Fibroblast of lung (primary cell): ENCODE measurements at regions not wholly inside any gene's neighbourhood (a gene's known extent, or its start where the extent isn't known, plus 50 kb on each side); places are given as distances from the start of the nearest gene placed in this dataset.

Experiments
- DNase-seq, 2 donors: peaks; one replicate each; pipeline versions ENCODE4 v3.0.0 to v3.0.0-alpha.2; 2010; ENCODE audit warnings: low read depth in 2 of 2
- H2AFZ ChIP-seq: 2 replicates; pipeline ENCODE4 v1.5.1; 2012; ENCODE audit warnings: low read length, control low read depth, inconsistent platforms
- H3K27ac ChIP-seq: 2 replicates; pipeline ENCODE4 v1.5.1; 2011; ENCODE audit warnings: low read length, control low read depth; ENCODE audit not compliant: insufficient read depth
- H3K27me3 ChIP-seq: 2 replicates; pipeline ENCODE4 v1.5.1; 2011; ENCODE audit warnings: mild to moderate bottlenecking, low read length; ENCODE audit not compliant: control insufficient read depth, insufficient read depth
- H3K36me3 ChIP-seq: 2 replicates; pipeline ENCODE4 v1.5.1; 2011; ENCODE audit warnings: low read length; ENCODE audit not compliant: control insufficient read depth, insufficient read depth
- H3K4me1 ChIP-seq: 2 replicates; pipeline ENCODE4 v1.5.1; 2011; ENCODE audit warnings: low read length; ENCODE audit not compliant: control insufficient read depth, insufficient read depth; ENCODE audit errors: extremely low read depth
- H3K4me2 ChIP-seq: 2 replicates; pipeline ENCODE4 v1.5.1; 2011; ENCODE audit warnings: low read length, control low read depth; ENCODE audit not compliant: insufficient read depth; ENCODE audit errors: extremely low read depth
- H3K4me3 ChIP-seq, 4 experiments: fragments of 200-600 bp in 1 of 4; sonication (generic) in 1 of 4; replicated peaks in 1 of 4; 2 replicates each; pipeline ENCODE4 v1.5.1; 2011 to 2016; ENCODE audit warnings: low read length in 4 of 4, low read depth in 3 of 4, mild to moderate bottlenecking in 3 of 4, control low read depth in 2 of 4, inconsistent platforms in 1 of 4, mixed read lengths in 1 of 4; ENCODE audit not compliant: insufficient read depth in 1 of 4; ENCODE audit errors: control extremely low read depth in 1 of 4
- H3K79me2 ChIP-seq: 2 replicates; pipeline ENCODE4 v1.5.1; 2012; ENCODE audit warnings: mild to moderate bottlenecking, low read length, inconsistent platforms; ENCODE audit not compliant: control insufficient read depth, insufficient read depth
- H3K9ac ChIP-seq: 2 replicates; pipeline ENCODE4 v1.5.1; 2011; ENCODE audit warnings: mild to moderate bottlenecking, low read length, control low read depth; ENCODE audit not compliant: insufficient read depth
- H3K9me3 ChIP-seq: 2 replicates; pipeline ENCODE4 v1.5.1; 2012; ENCODE audit warnings: low read depth, low read length; ENCODE audit not compliant: control insufficient read depth, insufficient read depth
- H4K20me1 ChIP-seq: 2 replicates; pipeline ENCODE4 v1.5.1; 2011; ENCODE audit warnings: low read length; ENCODE audit not compliant: control insufficient read depth, insufficient read depth; ENCODE audit errors: extremely low read depth
- EZH2 ChIP-seq: IDR thresholded peaks from 2 replicates; pipeline ENCODE4 v1.5.1; 2012; ENCODE audit warnings: low read length, control low read depth, mild to moderate bottlenecking; ENCODE audit errors: missing control alignments
- TF ChIP-seq, protein P1 (sequence below), 2 donors: IDR thresholded peaks in 1 of 2; conservative IDR thresholded peaks in 1 of 2; 1 replicate in 1 of 2; 2 replicates in 1 of 2; pipeline ENCODE4 v1.5.1; 2011 to 2012; ENCODE audit warnings: low read length in 2 of 2, control low read depth in 1 of 2, inconsistent platforms in 1 of 2, low read depth in 1 of 2, mild to moderate bottlenecking in 1 of 2

DNA sequence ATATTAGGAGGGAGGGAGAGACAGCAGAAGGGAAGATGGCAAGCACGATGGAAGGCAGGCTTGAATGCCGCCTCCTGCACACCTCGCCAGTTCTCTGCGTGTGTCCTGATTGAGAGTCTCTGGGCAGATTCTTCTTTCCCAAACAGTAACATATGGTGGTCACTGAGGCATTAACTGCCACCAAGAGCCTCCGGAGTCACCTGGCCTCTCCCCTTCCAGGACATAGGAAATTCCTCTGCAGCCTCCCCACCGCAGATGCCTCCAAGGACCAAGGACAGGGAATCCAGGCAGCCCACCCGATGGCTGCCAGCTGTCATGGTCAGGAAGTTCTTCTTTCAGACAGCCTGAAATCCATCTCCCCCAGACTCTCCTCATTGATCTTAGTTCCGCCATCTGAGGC, 149.3 kb downstream of the ENGASE start:
- Histone ChIP-seq H3K4me3 (no peak overlapping the region), H3K9ac (no peak overlapping the region), H3K4me1 (no peaks in the 10 kb centered on the region), H3K9me3 (no peaks in the 10 kb centered on the region), H3K79me2 (no peaks in the 10 kb centered on the region), H3K36me3 (no peaks in the 10 kb centered on the region), H3K27me3 (peaks cover 6% of the 10 kb centered on the region), H3K27ac (no peak overlapping the region), H4K20me1 (no peaks in the 10 kb centered on the region), H3K4me2 (no peak overlapping the region), H2AFZ (no peak overlapping the region)
- TF ChIP-seq, protein P1, sequence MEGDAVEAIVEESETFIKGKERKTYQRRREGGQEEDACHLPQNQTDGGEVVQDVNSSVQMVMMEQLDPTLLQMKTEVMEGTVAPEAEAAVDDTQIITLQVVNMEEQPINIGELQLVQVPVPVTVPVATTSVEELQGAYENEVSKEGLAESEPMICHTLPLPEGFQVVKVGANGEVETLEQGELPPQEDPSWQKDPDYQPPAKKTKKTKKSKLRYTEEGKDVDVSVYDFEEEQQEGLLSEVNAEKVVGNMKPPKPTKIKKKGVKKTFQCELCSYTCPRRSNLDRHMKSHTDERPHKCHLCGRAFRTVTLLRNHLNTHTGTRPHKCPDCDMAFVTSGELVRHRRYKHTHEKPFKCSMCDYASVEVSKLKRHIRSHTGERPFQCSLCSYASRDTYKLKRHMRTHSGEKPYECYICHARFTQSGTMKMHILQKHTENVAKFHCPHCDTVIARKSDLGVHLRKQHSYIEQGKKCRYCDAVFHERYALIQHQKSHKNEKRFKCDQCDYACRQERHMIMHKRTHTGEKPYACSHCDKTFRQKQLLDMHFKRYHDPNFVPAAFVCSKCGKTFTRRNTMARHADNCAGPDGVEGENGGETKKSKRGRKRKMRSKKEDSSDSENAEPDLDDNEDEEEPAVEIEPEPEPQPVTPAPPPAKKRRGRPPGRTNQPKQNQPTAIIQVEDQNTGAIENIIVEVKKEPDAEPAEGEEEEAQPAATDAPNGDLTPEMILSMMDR (conservative IDR thresholded peaks at IDR 0.05 in 1 of 2, IDR thresholded peaks at IDR 0.05 in 1 of 2; ENCODE audit: low read depth in 1 of 2, low read length in 2 of 2): no peak
- no peak for TF ChIP-seq EZH2
- no peak for DNase-seq

DNA sequence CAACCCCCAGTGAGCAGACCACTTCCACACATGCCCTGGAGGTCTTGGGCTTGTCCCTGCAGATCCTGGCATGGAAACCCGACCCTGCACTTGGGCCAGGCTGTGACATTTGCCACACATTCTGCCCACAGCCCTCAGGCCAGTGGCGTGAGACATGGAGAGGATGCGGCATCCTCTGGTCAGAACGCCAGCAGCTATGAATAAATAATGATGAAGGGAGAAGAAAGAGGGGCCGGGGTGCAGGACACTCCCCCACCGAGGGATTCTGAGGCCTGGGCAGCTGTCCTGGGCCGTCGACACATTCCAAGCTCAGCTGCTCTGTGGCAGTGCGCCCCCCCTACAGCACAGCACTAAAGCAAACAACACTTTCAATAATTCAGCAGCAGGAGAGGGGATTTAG, 148.8 kb downstream of the ENGASE start:
- no peaks in the 10 kb centered on the region for H3K4me1 ChIP-seq
- no peaks in the 10 kb centered on the region for H3K79me2 ChIP-seq
- H3K36me3 ChIP-seq: no peaks in the 10 kb centered on the region
- H2AFZ ChIP-seq: no peak overlapping the region
- TF ChIP-seq, protein P1 (conservative IDR thresholded peaks at IDR 0.05 in 1 of 2, IDR thresholded peaks at IDR 0.05 in 1 of 2; ENCODE audit: low read depth in 1 of 2, low read length in 2 of 2): no peak
- no peak for TF ChIP-seq EZH2
- H4K20me1 ChIP-seq: no peaks in the 10 kb centered on the region
- DNase-seq: no peak
- H3K9ac ChIP-seq: no peak overlapping the region
- H3K27ac ChIP-seq: no peak overlapping the region
- H3K27me3 ChIP-seq: peaks cover 6% of the 10 kb centered on the region
- H3K4me3 ChIP-seq: no peak overlapping the region
- no peak overlapping the region for H3K4me2 ChIP-seq
- no peaks in the 10 kb centered on the region for H3K9me3 ChIP-seq

DNA sequence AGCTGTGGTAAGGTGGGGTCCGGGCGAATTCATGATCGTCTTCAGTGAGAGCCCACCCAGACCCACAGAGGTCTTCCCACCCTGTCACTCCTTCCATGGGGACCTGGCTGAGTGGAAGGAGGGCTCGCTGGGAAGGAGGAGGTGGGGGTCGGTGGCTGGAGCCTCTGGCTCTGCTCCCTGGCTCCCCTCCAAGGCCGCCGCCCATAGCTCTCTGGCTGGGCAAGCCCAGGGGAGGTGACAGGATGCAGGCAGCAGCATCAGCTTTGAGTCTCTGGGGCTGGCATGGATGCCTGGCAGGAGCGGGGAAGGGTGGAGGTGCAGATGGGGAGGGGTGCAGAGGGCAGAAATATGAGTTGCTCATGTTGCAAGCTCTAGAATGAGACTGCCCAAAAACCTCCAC, 147.0 kb downstream of the ENGASE start:
- no peak for DNase-seq
- Histone ChIP-seq H4K20me1 (no peaks in the 10 kb centered on the region), H3K27me3 (peaks cover 6% of the 10 kb centered on the region)

More for the DNA sequence above, 147.0 kb downstream of the ENGASE start:
- no peaks in the 10 kb centered on the region for H3K4me1 ChIP-seq
- no peaks in the 10 kb centered on the region for H3K79me2 ChIP-seq
- no peak overlapping the region for H3K4me2 ChIP-seq
- no peak overlapping the region for H2AFZ ChIP-seq
- no peaks in the 10 kb centered on the region for H3K36me3 ChIP-seq
- no peak overlapping the region for H3K4me3 ChIP-seq
- no peaks in the 10 kb centered on the region for H3K9me3 ChIP-seq
- TF ChIP-seq, protein P1 (conservative IDR thresholded peaks at IDR 0.05 in 1 of 2, IDR thresholded peaks at IDR 0.05 in 1 of 2; ENCODE audit: low read depth in 1 of 2, low read length in 2 of 2): no peak
- no peak for TF ChIP-seq EZH2
- no peak overlapping the region for H3K27ac ChIP-seq
- H3K9ac ChIP-seq: no peak overlapping the region
